ENCODE measurements at regions not wholly inside any gene's neighbourhood (a gene's known extent, or its start where the extent isn't known, plus 50 kb on each side); places are given as distances from the start of the nearest gene placed in this dataset.
"Not testable (repeated sequence)": the region's sequence is repeated elsewhere in the genome, so short reads cannot be mapped to it uniquely, and the experiment has no call there.

- DNase-seq (ENCODE audit: low spot score), result no peak
Observed at GRCh38 chrX:118257781-118258180, 88.1 kb upstream of the WDR44 start.

- no peak for DNase-seq (ENCODE audit: low spot score)
Observed at GRCh38 chrX:118259213-118259612, 86.7 kb upstream of the WDR44 start.

GRCh38 chrX:118261151-118261550, 84.8 kb upstream of the WDR44 start:
- no peak for DNase-seq (ENCODE audit: low spot score)

GRCh38 chrX:118271775-118272174, 74.1 kb upstream of the WDR44 start:
- no peak for DNase-seq (ENCODE audit: low spot score)

- no peak for DNase-seq (ENCODE audit: low spot score)
Observed at GRCh38 chrX:118272242-118272641, 73.7 kb upstream of the WDR44 start.

- DNase-seq (ENCODE audit: low spot score), result no peak
Observed at GRCh38 chrX:118286066-118286762, 59.7 kb upstream of the WDR44 start.

GRCh38 chrX:118295818-118296217, 50.1 kb upstream of the WDR44 start:
- DNase-seq (ENCODE audit: low spot score), result not testable (repeated sequence)

All from CD4-positive, alpha-beta T cell treated with Interleukin-6 at 100 ng/mL for 8 hours (primary cell).